H7 (cell line): ENCODE measurements at regions not wholly inside any gene's neighbourhood (a gene's known extent, or its start where the extent isn't known, plus 50 kb on each side); places are given as distances from the start of the nearest gene placed in this dataset.

Experiments used
- DNase-seq: peaks from one replicate; pipeline ENCODE4 v3.0.0; 2012
- H3K27me3 ChIP-seq: 2 replicates; pipeline ENCODE4 v1.6.0; 2011; ENCODE audit warnings: mild to moderate bottlenecking, low read length; ENCODE audit not compliant: control insufficient read depth, insufficient read depth
- H3K36me3 ChIP-seq: replicated peaks from 2 replicates; pipeline ENCODE4 v1.5.1; 2011; ENCODE audit warnings: low read length; ENCODE audit not compliant: control insufficient read depth, insufficient read depth
- H3K4me3 ChIP-seq: 2 replicates; pipeline ENCODE4 v1.5.1; 2011; ENCODE audit warnings: low read depth, mild to moderate bottlenecking, control low read depth, low read length, moderate library complexity; ENCODE audit not compliant: insufficient read depth

GRCh38 chr4:110287130-110287529 lies 88.7 kb upstream of the ELOVL6 start:
- Histone ChIP-seq H3K27me3 (no peaks in the 10 kb centered on the region), H3K4me3 (no peak overlapping the region), H3K36me3 (no peaks in the 10 kb centered on the region)
- DNase-seq, result no peak

- no peak for DNase-seq
- no peak overlapping the region for H3K4me3 ChIP-seq
- no peaks in the 10 kb centered on the region for H3K27me3 ChIP-seq
- H3K36me3 ChIP-seq, result no peaks in the 10 kb centered on the region
Measured at GRCh38 chr4:110278127-110278526, 79.7 kb upstream of the ELOVL6 start.

- no peak for DNase-seq
- H3K27me3 ChIP-seq, result no peaks in the 10 kb centered on the region
- H3K36me3 ChIP-seq, result no peaks in the 10 kb centered on the region
Measured at GRCh38 chr4:110275871-110276270, 77.5 kb upstream of the ELOVL6 start.

GRCh38 chr4:110271986-110272385 lies 73.6 kb upstream of the ELOVL6 start:
- no peak for DNase-seq
- Histone ChIP-seq H3K4me3 (no peak overlapping the region), H3K27me3 (no peaks in the 10 kb centered on the region), H3K36me3 (no peaks in the 10 kb centered on the region)

More at GRCh38 chr4:110275871-110276270, 77.5 kb upstream of the ELOVL6 start:
- no peak overlapping the region for H3K4me3 ChIP-seq

GRCh38 chr4:110270492-110271197 lies 72.2 kb upstream of the ELOVL6 start:
- no peaks in the 10 kb centered on the region for H3K27me3 ChIP-seq
- no peaks in the 10 kb centered on the region for H3K36me3 ChIP-seq
- DNase-seq, result no peak
- H3K4me3 ChIP-seq, result no peak overlapping the region

GRCh38 chr4:110268790-110269189 lies 70.4 kb upstream of the ELOVL6 start:
- no peak for DNase-seq
- Histone ChIP-seq H3K4me3 (no peak overlapping the region), H3K36me3 (no peaks in the 10 kb centered on the region), H3K27me3 (no peaks in the 10 kb centered on the region)

GRCh38 chr4:110268352-110268751 lies 69.9 kb upstream of the ELOVL6 start:
- no peak for DNase-seq
- Histone ChIP-seq H3K27me3 (no peaks in the 10 kb centered on the region), H3K4me3 (no peak overlapping the region), H3K36me3 (no peaks in the 10 kb centered on the region)

GRCh38 chr4:110266136-110266535 lies 67.7 kb upstream of the ELOVL6 start:
- Histone ChIP-seq H3K27me3 (no peaks in the 10 kb centered on the region), H3K4me3 (no peak overlapping the region), H3K36me3 (no peaks in the 10 kb centered on the region)
- no peak for DNase-seq

GRCh38 chr4:110265001-110265400 lies 66.6 kb upstream of the ELOVL6 start:
- DNase-seq, result no peak
- no peak overlapping the region for H3K4me3 ChIP-seq
- H3K36me3 ChIP-seq, result no peaks in the 10 kb centered on the region
- H3K27me3 ChIP-seq, result no peaks in the 10 kb centered on the region

- H3K4me3 ChIP-seq, result no peak overlapping the region
- no peaks in the 10 kb centered on the region for H3K36me3 ChIP-seq
- H3K27me3 ChIP-seq, result no peaks in the 10 kb centered on the region
- no peak for DNase-seq
Measured at GRCh38 chr4:110260299-110260698, 61.9 kb upstream of the ELOVL6 start.

- no peak for DNase-seq
- no peak overlapping the region for H3K4me3 ChIP-seq
Measured at GRCh38 chr4:110250023-110250387, 51.6 kb upstream of the ELOVL6 start.

GRCh38 chr4:110248831-110249253 lies 50.4 kb upstream of the ELOVL6 start:
- H3K27me3 ChIP-seq, result no peaks in the 10 kb centered on the region
- H3K4me3 ChIP-seq, result no peak overlapping the region
- no peaks in the 10 kb centered on the region for H3K36me3 ChIP-seq
- DNase-seq, result no peak

More at GRCh38 chr4:110250023-110250387, 51.6 kb upstream of the ELOVL6 start:
- H3K27me3 ChIP-seq, result no peaks in the 10 kb centered on the region
- no peaks in the 10 kb centered on the region for H3K36me3 ChIP-seq
